Mesothelial cell of epicardium (in vitro differentiated cells): ENCODE measurements at regions not wholly inside any gene's neighbourhood (a gene's known extent, or its start where the extent isn't known, plus 50 kb on each side); places are given as distances from the start of the nearest gene placed in this dataset.

Experiments used
- DNase-seq, 2 experiments: peaks; one replicate each; pipeline ENCODE4 v3.0.0; 2021; ENCODE audit warnings: low spot score in 2 of 2; ENCODE audit not compliant: unreplicated experiment in 2 of 2
- H3K27ac Mint-ChIP-seq: 2 replicates; pipeline ENCODE4 v1.8.0; 2021; ENCODE audit warnings: mixed read lengths
- H3K27me3 Mint-ChIP-seq: 2 replicates; pipeline ENCODE4 v1.8.0; 2021; ENCODE audit warnings: low read depth, mixed read lengths
- H3K36me3 Mint-ChIP-seq: 2 replicates; pipeline ENCODE4 v1.8.0; 2021; ENCODE audit warnings: mixed read lengths
- H3K4me1 Mint-ChIP-seq: 2 replicates; pipeline ENCODE4 v1.8.0; 2021; ENCODE audit warnings: mixed read lengths
- H3K4me3 Mint-ChIP-seq: 2 replicates; pipeline ENCODE4 v1.8.0; 2021; ENCODE audit warnings: mild to moderate bottlenecking, moderate library complexity, mixed read lengths
- H3K9me3 Mint-ChIP-seq: 2 replicates; pipeline ENCODE4 v1.8.0; 2021; ENCODE audit warnings: mixed read lengths
- TF ChIP-seq, protein P1 (sequence below): fragments of 200-600 bp; sonication (generic); IDR thresholded peaks from one replicate; pipeline ENCODE4 v1.5.0; 2021; ENCODE audit warnings: antibody characterized with exemption; ENCODE audit not compliant: unreplicated experiment

DNA sequence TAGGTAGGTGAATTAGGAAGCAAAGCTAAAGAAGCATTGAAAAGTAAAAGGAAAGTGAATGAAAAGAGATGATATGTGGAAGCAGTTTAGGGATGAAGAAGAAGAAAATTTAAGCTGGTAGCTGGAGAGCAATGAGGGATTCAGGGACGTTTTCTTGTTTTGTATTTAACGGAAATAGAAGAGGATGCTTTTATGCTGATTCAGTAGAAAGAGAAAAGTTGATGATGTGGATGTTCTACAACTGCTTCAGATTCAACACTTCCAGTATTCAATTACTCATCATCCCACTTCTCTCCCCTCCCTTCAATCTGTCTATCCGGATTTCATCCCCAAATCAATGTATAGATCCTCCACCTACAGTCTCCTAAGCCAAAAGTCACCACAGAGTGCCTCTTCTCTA, 448.2 kb upstream of the CCDC54 start:
- Mint-ChIP-seq H3K9me3 (peaks cover 6% of the 10 kb centered on the region), H3K4me1 (no peaks in the 10 kb centered on the region), H3K4me3 (no peak overlapping the region), H3K27ac (no peak overlapping the region), H3K27me3 (no peaks in the 10 kb centered on the region), H3K36me3 (no peaks in the 10 kb centered on the region)
- DNase-seq: no peak
- TF ChIP-seq, protein P1, sequence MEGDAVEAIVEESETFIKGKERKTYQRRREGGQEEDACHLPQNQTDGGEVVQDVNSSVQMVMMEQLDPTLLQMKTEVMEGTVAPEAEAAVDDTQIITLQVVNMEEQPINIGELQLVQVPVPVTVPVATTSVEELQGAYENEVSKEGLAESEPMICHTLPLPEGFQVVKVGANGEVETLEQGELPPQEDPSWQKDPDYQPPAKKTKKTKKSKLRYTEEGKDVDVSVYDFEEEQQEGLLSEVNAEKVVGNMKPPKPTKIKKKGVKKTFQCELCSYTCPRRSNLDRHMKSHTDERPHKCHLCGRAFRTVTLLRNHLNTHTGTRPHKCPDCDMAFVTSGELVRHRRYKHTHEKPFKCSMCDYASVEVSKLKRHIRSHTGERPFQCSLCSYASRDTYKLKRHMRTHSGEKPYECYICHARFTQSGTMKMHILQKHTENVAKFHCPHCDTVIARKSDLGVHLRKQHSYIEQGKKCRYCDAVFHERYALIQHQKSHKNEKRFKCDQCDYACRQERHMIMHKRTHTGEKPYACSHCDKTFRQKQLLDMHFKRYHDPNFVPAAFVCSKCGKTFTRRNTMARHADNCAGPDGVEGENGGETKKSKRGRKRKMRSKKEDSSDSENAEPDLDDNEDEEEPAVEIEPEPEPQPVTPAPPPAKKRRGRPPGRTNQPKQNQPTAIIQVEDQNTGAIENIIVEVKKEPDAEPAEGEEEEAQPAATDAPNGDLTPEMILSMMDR: no peak

DNA sequence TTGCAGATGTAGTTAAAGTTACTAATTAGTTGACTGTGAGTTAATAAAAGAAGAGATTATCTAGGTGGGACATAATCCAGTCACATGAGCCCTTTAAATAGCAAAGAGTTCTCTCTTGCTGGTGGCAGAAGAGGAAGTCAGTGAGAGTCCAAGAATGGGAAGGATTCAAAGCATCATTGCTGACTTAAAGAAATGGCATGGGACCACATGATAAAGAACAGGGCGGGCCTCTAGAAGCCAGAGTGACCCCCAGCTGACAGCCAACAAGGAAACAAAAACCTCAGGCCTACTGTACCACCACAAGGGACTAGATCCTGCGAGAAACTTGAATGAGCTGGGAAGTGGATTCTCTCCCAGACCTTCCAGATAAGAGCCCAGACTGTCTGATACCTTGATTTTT, 447.2 kb upstream of the CCDC54 start:
- no peaks in the 10 kb centered on the region for H3K27me3 Mint-ChIP-seq
- peaks cover 6% of the 10 kb centered on the region for H3K9me3 Mint-ChIP-seq
- no peak overlapping the region for H3K4me3 Mint-ChIP-seq
- H3K36me3 Mint-ChIP-seq: no peaks in the 10 kb centered on the region
- TF ChIP-seq, protein P1: no peak
- no peak overlapping the region for H3K27ac Mint-ChIP-seq
- H3K4me1 Mint-ChIP-seq: no peaks in the 10 kb centered on the region
- no peak for DNase-seq

DNA sequence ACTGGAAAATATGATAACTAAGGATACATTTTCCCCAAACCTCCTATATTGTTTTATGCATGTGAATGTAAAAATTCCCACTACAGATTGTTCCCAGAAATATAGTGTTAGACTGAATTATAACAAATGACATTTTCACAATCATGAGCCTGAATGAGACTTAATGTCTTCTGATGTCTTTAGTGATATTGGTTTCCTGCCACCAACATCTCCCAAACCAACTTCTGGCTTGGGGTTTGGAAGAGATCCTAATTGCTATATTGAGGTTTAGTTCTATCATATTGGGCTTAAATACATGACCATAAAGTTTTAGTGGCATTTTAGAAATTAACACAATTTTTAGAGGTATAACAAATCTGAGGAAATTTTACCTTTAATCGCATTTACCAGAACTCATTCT, 445.3 kb upstream of the CCDC54 start:
- DNase-seq: no peak
- H3K4me1 Mint-ChIP-seq: peaks cover 6% of the 10 kb centered on the region
- H3K27me3 Mint-ChIP-seq: no peaks in the 10 kb centered on the region
- H3K36me3 Mint-ChIP-seq: no peaks in the 10 kb centered on the region
- H3K4me3 Mint-ChIP-seq: no peak overlapping the region
- TF ChIP-seq, protein P1: no peak
- H3K9me3 Mint-ChIP-seq: peaks cover 10% of the 10 kb centered on the region
- no peak overlapping the region for H3K27ac Mint-ChIP-seq

DNA sequence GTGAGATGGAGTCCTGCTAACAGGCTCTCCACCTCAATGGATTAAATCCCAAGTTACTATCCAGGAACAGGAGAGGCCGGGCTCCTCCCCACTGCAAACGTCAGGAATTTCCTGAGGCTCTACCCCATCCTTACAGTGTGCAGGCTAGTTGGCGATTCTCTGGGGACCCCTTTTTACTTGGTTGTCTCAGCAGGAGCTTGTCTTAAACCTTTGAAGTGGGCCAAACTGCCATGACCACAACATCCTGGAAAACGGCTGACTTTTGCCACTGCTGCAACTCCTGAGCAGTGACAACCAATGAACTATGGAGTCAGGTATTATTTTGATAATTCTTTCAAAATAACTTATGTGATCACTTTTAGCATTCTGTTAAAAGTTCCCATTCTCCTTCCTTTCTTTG, 440.9 kb upstream of the CCDC54 start:
- no peak for DNase-seq
- TF ChIP-seq, protein P1: no peak
- Mint-ChIP-seq H3K9me3 (peaks cover 24% of the 10 kb centered on the region), H3K27ac (no peak overlapping the region), H3K27me3 (no peaks in the 10 kb centered on the region), H3K4me1 (peaks cover 8% of the 10 kb centered on the region), H3K36me3 (peaks cover 12% of the 10 kb centered on the region), H3K4me3 (no peak overlapping the region)

DNA sequence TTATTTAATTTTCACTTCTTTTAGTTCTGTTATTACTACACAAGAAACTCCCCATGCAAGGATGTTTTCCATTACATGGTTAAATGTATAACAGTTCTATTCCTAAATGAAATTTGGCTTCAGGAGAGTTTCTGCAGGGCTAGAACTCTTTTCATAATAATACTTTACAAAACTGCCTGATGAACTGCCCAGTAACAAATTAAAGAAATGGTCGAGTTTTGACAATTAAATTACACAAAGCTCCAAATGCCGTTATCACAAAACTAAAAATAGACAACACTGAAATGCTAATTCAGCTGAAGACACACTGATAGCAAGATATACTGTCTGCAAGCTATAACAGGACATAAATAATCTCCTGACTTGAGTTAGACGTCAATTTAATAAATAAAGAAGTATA, 435.2 kb upstream of the CCDC54 start:
- no peaks in the 10 kb centered on the region for H3K27me3 Mint-ChIP-seq
- TF ChIP-seq, protein P1: no peak
- DNase-seq: no peak
- no peak overlapping the region for H3K27ac Mint-ChIP-seq
- H3K4me1 Mint-ChIP-seq: peaks cover 28% of the 10 kb centered on the region
- H3K4me3 Mint-ChIP-seq: no peak overlapping the region
- H3K36me3 Mint-ChIP-seq: peaks cover 12% of the 10 kb centered on the region
- peaks cover 19% of the 10 kb centered on the region for H3K9me3 Mint-ChIP-seq

DNA sequence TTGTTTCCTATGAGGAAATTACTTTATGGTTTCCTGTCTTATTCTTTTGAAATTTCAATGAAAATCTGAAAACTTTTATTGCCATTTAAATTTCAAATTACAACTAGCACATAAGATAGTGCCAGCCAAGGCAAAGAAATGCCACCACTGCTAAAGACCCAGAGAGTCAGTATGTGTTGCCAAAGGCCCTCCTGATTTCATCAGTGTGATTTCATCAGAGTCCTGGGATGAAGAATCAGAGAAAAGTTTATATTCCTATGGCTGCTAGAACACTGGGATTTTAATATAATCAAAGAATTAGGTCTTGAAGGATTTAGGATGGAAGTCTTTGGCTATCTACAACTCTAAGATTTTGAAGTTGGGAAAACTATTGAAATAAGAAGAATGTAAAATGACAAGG, 434.2 kb upstream of the CCDC54 start:
- H3K27ac Mint-ChIP-seq: peak overlapping the region; percentile 15
- H3K36me3 Mint-ChIP-seq: peaks cover 12% of the 10 kb centered on the region
- DNase-seq: no peak
- H3K4me1 Mint-ChIP-seq: peaks cover 28% of the 10 kb centered on the region
- no peaks in the 10 kb centered on the region for H3K27me3 Mint-ChIP-seq
- peaks cover 19% of the 10 kb centered on the region for H3K9me3 Mint-ChIP-seq
- TF ChIP-seq, protein P1: no peak
- no peak overlapping the region for H3K4me3 Mint-ChIP-seq
